ENCODE measurements at regions not wholly inside any gene's neighbourhood (a gene's known extent, or its start where the extent isn't known, plus 50 kb on each side); places are given as distances from the start of the nearest gene placed in this dataset.

DNA sequence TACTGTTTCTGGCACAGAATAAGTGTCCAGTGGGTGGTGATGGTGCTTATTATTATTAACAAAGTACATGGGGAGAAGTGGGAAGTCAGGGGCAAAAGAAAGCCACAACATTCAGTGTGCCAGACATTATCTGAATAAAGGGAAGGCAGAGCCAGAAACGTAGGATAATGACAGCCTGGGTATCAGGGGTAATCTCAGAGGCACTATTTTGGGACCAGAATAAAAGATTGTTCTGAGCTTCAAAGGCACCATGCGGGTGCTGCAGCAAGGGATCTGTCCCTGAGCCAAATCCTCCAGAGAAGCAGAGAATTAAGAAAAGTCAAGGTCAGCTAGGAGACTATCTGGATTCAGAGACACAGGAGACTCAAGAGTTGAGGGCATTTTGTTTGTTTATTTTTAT lies 328.8 kb upstream of the GATB start:
- no peak for DNase-seq

- no peak for DNase-seq
Measured at GRCh38 chr4:152087335-152087734, 326.5 kb upstream of the GATB start.

- DNase-seq = no peak
Measured at GRCh38 chr4:152085657-152086056, 324.9 kb upstream of the GATB start.

- no peak for DNase-seq
Measured at GRCh38 chr4:152083338-152083737, 322.5 kb upstream of the GATB start.

- no peak for DNase-seq
Measured at GRCh38 chr4:152081024-152081423, 320.2 kb upstream of the GATB start.

DNA sequence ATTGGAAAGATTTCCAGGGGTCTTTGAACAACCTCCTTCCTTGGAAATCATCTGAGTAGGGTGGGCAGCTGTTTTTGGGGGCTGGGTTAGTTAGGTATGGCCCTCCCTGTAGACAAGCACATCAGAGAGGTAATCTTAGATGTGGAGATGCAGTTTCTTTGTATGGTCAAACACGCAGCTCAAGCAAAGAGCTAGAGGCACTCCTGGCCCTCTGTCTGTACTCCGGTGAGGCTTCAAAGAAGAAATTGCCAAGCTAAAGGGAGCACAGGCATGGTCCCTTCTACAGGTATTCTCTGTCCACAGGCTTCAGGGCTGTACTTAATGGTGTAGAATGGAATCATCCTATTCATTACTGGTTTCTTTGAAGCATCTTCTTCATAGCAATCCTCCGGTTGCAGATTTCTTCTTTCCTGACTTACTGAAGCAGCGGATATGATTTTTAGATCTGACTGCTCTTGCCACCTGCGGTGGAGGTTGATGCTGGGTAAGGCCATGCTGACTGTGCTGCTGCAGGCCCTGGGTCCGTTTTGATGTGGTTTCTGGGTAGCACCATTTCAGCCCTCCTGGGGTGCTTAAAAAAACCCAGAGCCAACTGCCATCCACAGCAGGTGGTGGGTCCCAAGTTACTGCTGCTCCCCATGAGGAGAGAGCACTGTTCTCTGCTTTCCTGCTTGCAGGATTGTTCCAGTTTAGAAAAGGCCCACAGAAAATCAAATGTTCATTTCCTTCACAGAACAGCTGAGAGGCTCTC lies 318.9 kb upstream of the GATB start:
- DNase-seq = no peak

- no peak for DNase-seq
Measured at GRCh38 chr4:152079079-152079478, 318.3 kb upstream of the GATB start.

- no peak for DNase-seq
Measured at GRCh38 chr4:152077582-152077981, 316.8 kb upstream of the GATB start.

DNA sequence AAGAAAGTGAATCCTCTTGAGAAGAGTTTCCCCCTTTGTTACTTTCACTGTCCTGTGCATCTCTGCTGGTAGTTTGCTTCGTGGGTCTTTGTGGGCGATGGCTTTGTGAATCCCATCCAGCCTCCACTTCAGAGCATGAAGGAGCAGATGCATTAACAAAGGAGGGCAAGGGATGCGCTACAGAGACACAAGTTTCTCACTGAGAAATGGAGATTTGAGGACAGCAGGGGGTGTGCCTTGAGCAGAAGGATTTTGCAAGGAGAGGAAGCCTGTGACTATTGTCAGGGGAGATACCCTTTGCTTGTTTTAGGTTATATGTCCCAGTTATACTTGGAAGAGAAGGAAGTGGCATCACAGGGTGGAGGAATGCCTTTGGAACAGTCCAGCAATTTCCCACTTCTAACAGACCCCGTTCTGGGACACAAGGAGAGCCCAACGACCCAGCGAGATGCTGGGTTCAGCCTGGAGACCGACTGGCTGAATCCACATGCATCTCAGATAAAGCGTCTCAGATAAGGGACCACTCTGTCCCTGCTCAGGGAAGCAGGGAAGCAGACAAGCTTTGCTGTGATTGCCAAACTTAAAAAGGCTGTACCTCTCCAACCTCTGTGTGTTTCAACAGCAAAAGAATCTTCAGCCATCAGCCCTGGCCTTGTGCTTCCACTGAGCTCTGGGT lies 314.6 kb upstream of the GATB start:
- DNase-seq = no peak

DNA sequence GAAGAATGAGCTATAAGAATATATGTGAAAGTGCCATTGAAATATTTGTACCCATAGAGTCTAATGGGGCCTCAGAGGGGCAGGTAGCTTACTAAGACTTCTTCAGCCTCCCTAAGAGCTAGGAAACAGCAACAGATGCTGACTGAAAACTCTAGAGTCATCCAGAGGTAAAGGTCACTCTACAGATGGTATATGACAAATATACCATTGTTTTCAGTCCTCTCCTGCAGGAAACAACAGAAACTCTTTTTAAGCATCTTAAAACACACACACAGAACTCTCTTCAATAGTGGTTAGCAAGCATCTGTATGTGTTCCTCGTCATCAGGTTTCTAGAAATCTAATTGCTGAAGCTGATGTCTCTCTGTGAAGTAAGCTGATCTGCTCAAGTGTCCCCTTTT lies 313.8 kb upstream of the GATB start:
- no peak for DNase-seq

DNA sequence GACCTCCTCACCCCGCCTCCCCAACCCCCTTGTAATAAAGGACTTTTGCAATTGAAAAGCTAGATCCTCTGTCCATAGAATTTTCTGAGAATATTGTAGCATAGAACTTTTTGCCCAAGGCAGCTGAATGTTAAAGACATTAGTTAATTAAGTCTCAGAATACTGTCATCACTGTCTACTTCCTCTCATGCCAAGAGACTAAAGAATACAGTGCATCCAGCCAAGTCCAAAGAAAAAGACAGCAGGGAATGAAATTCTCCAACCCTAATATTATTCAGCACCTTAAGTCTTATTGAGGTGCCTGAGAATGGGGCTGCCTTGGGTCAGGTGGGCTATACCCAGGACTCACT lies 313.3 kb upstream of the GATB start:
- no peak for DNase-seq

DNA sequence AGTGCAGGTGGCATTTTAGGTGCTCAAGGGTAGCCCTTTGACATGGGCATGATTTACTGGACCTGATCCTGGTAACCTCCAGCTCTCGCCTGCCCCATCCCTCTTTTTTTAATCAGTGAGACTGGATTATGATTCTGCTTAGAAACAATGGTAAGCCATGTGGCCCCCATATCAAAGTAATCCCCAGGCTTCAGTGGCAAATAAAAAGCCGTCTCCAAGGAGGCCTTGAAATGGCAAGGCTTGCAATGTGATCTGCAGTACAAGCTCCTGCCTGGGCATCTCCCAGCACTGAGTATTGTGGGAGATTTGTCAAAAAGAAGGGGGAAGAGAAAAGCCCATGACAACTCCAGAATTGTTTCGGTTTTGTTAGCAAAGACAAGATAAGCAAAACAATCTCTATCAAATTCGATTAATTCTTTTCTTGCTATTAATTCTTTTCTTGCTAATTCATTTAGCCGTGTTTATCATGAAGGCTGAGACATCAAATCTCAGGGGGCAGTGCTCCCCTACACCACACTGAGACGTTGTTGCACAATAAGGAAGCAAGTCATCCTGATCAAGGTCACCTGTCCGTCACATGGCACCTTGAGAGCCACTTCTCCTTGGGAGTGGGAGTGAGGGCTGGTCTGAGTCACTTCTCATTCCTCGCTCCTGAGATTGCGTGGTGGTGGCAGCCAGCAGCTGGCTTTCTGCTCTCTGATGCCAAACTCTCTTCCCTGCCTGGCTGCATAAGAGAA lies 312.7 kb upstream of the GATB start:
- DNase-seq = no peak

- peak; percentile 7 for DNase-seq
Measured at GRCh38 chr4:152072906-152073305, 312.1 kb upstream of the GATB start.

- DNase-seq = no peak
Measured at GRCh38 chr4:152072001-152072485, 311.2 kb upstream of the GATB start.

DNA sequence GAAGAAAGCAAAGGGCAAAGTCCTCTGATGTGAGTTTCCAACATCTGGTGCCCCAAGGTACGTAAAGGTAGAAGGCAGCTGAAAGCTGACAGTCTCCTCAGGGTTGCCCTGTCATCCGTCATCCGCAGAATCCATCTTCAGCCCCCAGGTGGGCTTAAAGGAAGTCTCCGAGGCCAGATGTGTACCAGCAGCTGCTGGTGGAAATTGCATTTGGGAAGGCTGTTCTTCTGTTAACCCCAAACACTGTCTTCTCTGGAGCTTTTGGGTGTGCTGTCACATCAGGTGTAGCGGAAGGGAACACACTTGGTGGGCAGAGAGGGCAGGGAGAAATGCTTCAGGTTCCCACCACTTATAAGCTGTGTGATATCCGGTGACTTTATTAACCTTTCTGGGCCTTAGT lies 310.0 kb upstream of the GATB start:
- DNase-seq = no peak

- DNase-seq = peak; percentile 17
Measured at GRCh38 chr4:152068866-152069265, 308.1 kb upstream of the GATB start.

GRCh38 chr4:152065545-152065944 lies 304.7 kb upstream of the GATB start:
- no peak for DNase-seq

DNA sequence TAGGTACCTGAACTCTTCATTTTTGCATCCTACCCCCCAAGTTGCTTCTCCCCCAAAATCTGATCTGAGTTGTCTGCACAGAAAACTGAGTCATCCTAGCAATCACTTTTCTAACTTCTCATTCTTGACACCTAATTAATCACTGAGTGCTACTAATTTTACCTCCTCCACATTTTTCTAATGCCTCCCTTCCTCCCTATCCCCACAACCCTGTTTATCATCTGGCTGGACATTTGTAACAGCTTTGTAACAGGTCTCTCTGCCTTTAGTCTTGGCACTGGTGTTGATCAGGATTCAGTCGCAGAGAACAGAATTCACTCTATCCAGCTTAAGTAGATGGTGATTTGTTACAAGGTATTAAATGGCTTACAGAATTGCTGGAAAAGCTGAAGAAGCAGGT lies 303.9 kb upstream of the GATB start:
- no peak for DNase-seq

- no peak for DNase-seq
Measured at GRCh38 chr4:152064282-152064681, 303.5 kb upstream of the GATB start.

DNA sequence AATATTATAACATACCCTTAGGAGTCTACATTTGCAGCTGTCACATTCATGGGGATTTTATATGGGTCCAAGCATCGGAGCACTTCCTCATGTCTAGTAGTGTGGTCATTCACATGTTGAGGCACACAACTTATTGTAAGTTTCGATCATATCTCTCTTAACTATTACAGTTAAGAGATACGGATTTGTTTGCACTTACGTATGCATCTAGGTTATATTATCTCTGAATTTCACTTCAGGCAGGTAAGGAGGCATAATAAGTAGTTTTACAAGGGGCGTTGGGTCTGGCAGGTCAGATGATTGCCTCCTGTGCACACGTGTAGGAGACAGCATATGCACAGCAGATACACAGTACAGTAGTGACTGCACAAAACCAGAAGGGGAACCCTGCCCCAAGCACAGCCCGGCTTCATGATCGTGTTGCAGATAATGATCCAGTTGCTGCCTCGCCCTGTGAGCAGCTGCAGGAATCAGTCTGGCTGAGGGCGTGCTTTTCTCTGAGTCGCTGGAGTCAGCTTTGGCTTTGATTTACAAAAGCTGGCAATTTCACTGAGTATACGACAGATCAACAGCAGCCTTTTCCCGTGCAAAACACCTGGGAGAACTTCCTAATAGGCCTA lies 302.9 kb upstream of the GATB start:
- DNase-seq = no peak

- no peak for DNase-seq
Measured at GRCh38 chr4:152062936-152063620, 302.3 kb upstream of the GATB start.

- DNase-seq = no peak
Measured at GRCh38 chr4:152054731-152055130, 293.9 kb upstream of the GATB start.

Data from MV-4-11 (cell line).